MM.1S (cell line): ENCODE measurements at regions not wholly inside any gene's neighbourhood (a gene's known extent, or its start where the extent isn't known, plus 50 kb on each side); places are given as distances from the start of the nearest gene placed in this dataset.
A peak's percentile ranks its signal among the peaks of the same experiment; 100 is the strongest.

Experiments
- DNase-seq: peaks from one replicate; pipeline ENCODE4 v3.0.0-alpha.2; 2015
- H2AFZ ChIP-seq: fragments of 300-600 bp; sonication (generic); 2 replicates; pipeline ENCODE4 v1.6.0; 2016; ENCODE audit warnings: antibody characterized with exemption, low read length
- H3F3A ChIP-seq: fragments of 300-600 bp; sonication (generic); 2 replicates; pipeline ENCODE4 v1.6.1; 2016; ENCODE audit warnings: mild to moderate bottlenecking, antibody characterized with exemption, low read length, moderate library complexity, mixed read lengths; ENCODE audit not compliant: insufficient read depth
- H3K27ac ChIP-seq: fragments of 300-600 bp; sonication (generic); 2 replicates; pipeline ENCODE4 v1.5.1; 2016; ENCODE audit warnings: mild to moderate bottlenecking, low read length
- H3K27me3 ChIP-seq: fragments of 300-600 bp; sonication (generic); replicated peaks from 2 replicates; pipeline ENCODE4 v1.6.0; 2016; ENCODE audit warnings: low read length; ENCODE audit not compliant: insufficient read depth
- H3K36me3 ChIP-seq: fragments of 300-600 bp; sonication (generic); replicated peaks from 2 replicates; pipeline ENCODE4 v1.6.1; 2016; ENCODE audit warnings: mild to moderate bottlenecking, low read length, mixed read lengths; ENCODE audit not compliant: insufficient read depth
- H3K4me1 ChIP-seq: fragments of 300-600 bp; sonication (generic); 2 replicates; pipeline ENCODE4 v1.6.1; 2016; ENCODE audit warnings: low read length, mixed read lengths
- H3K4me2 ChIP-seq: fragments of 300-600 bp; sonication (generic); 2 replicates; pipeline ENCODE4 v1.6.0; 2016; ENCODE audit warnings: low read depth, low read length
- H3K4me3 ChIP-seq: fragments of 300-600 bp; sonication (generic); 2 replicates; pipeline ENCODE4 v1.5.1; 2016; ENCODE audit warnings: low read length, mixed read lengths
- H3K79me2 ChIP-seq: fragments of 300-600 bp; sonication (generic); 2 replicates; pipeline ENCODE4 v1.6.1; 2016; ENCODE audit warnings: mixed run types, low read length, mixed read lengths
- H3K9ac ChIP-seq: fragments of 300-600 bp; sonication (generic); 2 replicates; pipeline ENCODE4 v1.6.1; 2016; ENCODE audit warnings: low read length, mixed read lengths
- H3K9me2 ChIP-seq: fragments of 300-600 bp; sonication (generic); replicated peaks from 2 replicates; pipeline ENCODE4 v1.6.1; 2016; ENCODE audit warnings: mild to moderate bottlenecking, low read length, mixed read lengths; ENCODE audit not compliant: insufficient read depth
- H3K9me3 ChIP-seq: fragments of 300-600 bp; sonication (generic); replicated peaks from 2 replicates; pipeline ENCODE4 v1.6.1; 2016; ENCODE audit warnings: mild to moderate bottlenecking, low read length, mixed read lengths; ENCODE audit not compliant: insufficient read depth
- H4K20me1 ChIP-seq: fragments of 300-600 bp; sonication (generic); 2 replicates; pipeline ENCODE4 v1.6.1; 2016; ENCODE audit warnings: mild to moderate bottlenecking, low read length, moderate library complexity, mixed read lengths; ENCODE audit not compliant: insufficient read depth
- EZH2 ChIP-seq: fragments of 300-600 bp; sonication (generic); optimal IDR thresholded peaks from 2 replicates; pipeline ENCODE3; 2017; ENCODE audit warnings: low read depth, mild to moderate bottlenecking, antibody characterized with exemption, low read length, mixed read lengths
- EZH2phosphoT487 ChIP-seq: fragments of 300-600 bp; sonication (generic); IDR thresholded peaks from 2 replicates; pipeline ENCODE4 v1.6.1; 2018; ENCODE audit warnings: antibody characterized with exemption, low read length
- TF ChIP-seq, protein P1 (sequence below): fragments of 300-600 bp; sonication (generic); IDR thresholded peaks from 2 replicates; pipeline ENCODE4 v1.5.1; 2016; ENCODE audit warnings: antibody characterized with exemption, low read length, mixed read lengths

- DNase-seq: no peak
- H3K9me3 ChIP-seq: no peaks in the 10 kb centered on the region
- TF ChIP-seq EZH2phosphoT487 (no peak), EZH2 (no peak)
- TF ChIP-seq, protein P1, sequence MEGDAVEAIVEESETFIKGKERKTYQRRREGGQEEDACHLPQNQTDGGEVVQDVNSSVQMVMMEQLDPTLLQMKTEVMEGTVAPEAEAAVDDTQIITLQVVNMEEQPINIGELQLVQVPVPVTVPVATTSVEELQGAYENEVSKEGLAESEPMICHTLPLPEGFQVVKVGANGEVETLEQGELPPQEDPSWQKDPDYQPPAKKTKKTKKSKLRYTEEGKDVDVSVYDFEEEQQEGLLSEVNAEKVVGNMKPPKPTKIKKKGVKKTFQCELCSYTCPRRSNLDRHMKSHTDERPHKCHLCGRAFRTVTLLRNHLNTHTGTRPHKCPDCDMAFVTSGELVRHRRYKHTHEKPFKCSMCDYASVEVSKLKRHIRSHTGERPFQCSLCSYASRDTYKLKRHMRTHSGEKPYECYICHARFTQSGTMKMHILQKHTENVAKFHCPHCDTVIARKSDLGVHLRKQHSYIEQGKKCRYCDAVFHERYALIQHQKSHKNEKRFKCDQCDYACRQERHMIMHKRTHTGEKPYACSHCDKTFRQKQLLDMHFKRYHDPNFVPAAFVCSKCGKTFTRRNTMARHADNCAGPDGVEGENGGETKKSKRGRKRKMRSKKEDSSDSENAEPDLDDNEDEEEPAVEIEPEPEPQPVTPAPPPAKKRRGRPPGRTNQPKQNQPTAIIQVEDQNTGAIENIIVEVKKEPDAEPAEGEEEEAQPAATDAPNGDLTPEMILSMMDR: no peak
- H2AFZ ChIP-seq: no peak overlapping the region
- no peaks in the 10 kb centered on the region for H4K20me1 ChIP-seq
- no peaks in the 10 kb centered on the region for H3K79me2 ChIP-seq
- no peak overlapping the region for H3K4me3 ChIP-seq
- no peaks in the 10 kb centered on the region for H3K27me3 ChIP-seq
- H3F3A ChIP-seq: no peaks in the 10 kb centered on the region
- no peaks in the 10 kb centered on the region for H3K36me3 ChIP-seq
- no peaks in the 10 kb centered on the region for H3K9me2 ChIP-seq
- no peak overlapping the region for H3K27ac ChIP-seq
- no peak overlapping the region for H3K9ac ChIP-seq
- no peaks in the 10 kb centered on the region for H3K4me1 ChIP-seq
- H3K4me2 ChIP-seq: no peak overlapping the region
Measured at GRCh38 chr7:98040626-98041360, 50.8 kb upstream of the OCM2 start.

DNA sequence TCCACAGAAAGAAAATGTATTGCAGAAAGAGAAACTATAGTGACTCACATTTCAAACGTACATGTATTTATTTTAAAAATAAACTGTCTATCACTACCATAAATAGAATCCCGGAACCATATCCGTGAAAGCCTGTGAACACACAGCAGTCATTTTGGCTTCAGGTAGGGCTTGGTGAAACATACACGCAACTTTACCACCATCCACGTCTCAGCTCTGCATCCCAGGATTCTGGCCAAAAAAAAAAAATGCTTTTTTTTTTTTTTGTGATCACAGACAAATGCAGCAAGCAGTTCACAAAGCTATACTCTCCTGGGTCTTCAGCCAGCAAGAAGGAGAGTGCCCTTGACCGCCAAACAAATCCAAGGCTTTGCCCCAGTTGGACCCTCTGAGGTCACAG, 56.8 kb upstream of the OCM2 start:
- Histone ChIP-seq H3K4me1 (no peaks in the 10 kb centered on the region), H3F3A (no peaks in the 10 kb centered on the region), H3K27me3 (no peaks in the 10 kb centered on the region), H3K9me3 (no peaks in the 10 kb centered on the region), H3K9ac (no peak overlapping the region), H4K20me1 (no peaks in the 10 kb centered on the region), H3K4me3 (no peak overlapping the region), H3K79me2 (no peaks in the 10 kb centered on the region), H3K4me2 (0 out of 2 replicates have a peak overlapping the region, but pooled peaks have one; percentile 4), H2AFZ (no peak overlapping the region), H3K27ac (no peak overlapping the region), H3K9me2 (no peaks in the 10 kb centered on the region), H3K36me3 (no peaks in the 10 kb centered on the region)
- TF ChIP-seq EZH2 (no peak), EZH2phosphoT487 (no peak)
- TF ChIP-seq, protein P1: no peak
- no peak for DNase-seq

GRCh38 chr7:98049034-98049433, 57.6 kb upstream of the LMTK2 start:
- DNase-seq: no peak
- H3K9ac ChIP-seq: no peak overlapping the region
- H2AFZ ChIP-seq: no peak overlapping the region
- H3F3A ChIP-seq: no peaks in the 10 kb centered on the region
- no peak overlapping the region for H3K4me2 ChIP-seq
- H3K9me3 ChIP-seq: no peaks in the 10 kb centered on the region
- no peaks in the 10 kb centered on the region for H3K9me2 ChIP-seq
- no peaks in the 10 kb centered on the region for H3K79me2 ChIP-seq
- H4K20me1 ChIP-seq: no peaks in the 10 kb centered on the region
- TF ChIP-seq EZH2: no peak
- TF ChIP-seq, protein P1: no peak
- TF ChIP-seq EZH2phosphoT487: no peak
- no peak overlapping the region for H3K4me3 ChIP-seq
- no peaks in the 10 kb centered on the region for H3K36me3 ChIP-seq
- no peak overlapping the region for H3K27ac ChIP-seq
- H3K4me1 ChIP-seq: no peaks in the 10 kb centered on the region
- H3K27me3 ChIP-seq: no peaks in the 10 kb centered on the region
